ENCODE measurements at regions not wholly inside any gene's neighbourhood (a gene's known extent, or its start where the extent isn't known, plus 50 kb on each side); places are given as distances from the start of the nearest gene placed in this dataset.
"Not testable (repeated sequence)": the region's sequence is repeated elsewhere in the genome, so short reads cannot be mapped to it uniquely, and the experiment has no call there.

GRCh38 chr14:101087614-101088394 is 184.3 kb upstream of the RTL1 start:
- TF ChIP-seq EZH2 (IDR thresholded peaks at IDR 0.05; ENCODE audit: borderline replicate concordance, low read depth, low read length, poor library complexity, severe bottlenecking) (no peak), CTCF (conservative IDR thresholded peaks at IDR 0.05; ENCODE audit: low read depth, low read length) (no peak)
- ChIA-PET POLR2A (ENCODE audit: low non-redundant PET) (no interaction called here), CTCF (no interaction called here)
- no peak for DNase-seq (ENCODE audit: low spot score)
- BruUV-seq (replicated peaks), result no TSS peak
- H3K4me3 ChIP-seq (ENCODE audit: low read depth, low read length, poor library complexity, severe bottlenecking), result no peak overlapping the region
- no peaks in the 10 kb centered on the region for H3K9me3 ChIP-seq (ENCODE audit: low read depth, low read length, poor library complexity, severe bottlenecking)
- H3K27me3 ChIP-seq (replicated peaks; ENCODE audit: insufficient read depth, low read depth, low read length, poor library complexity), result no peaks in the 10 kb centered on the region
- intact Hi-C loops (cut with micrococcal nuclease; ENCODE audit: unreplicated experiment), result no loop called here
- no peak overlapping the region for H3K27ac ChIP-seq (ENCODE audit: low read depth, low read length, poor library complexity, severe bottlenecking)
- no peaks in the 10 kb centered on the region for H3K4me1 ChIP-seq (ENCODE audit: insufficient read depth, low read length, poor library complexity, severe bottlenecking)
- no peaks in the 10 kb centered on the region for H3K36me3 ChIP-seq (ENCODE audit: insufficient read depth, low read length, poor library complexity, severe bottlenecking)

- no peak overlapping the region for H3K27ac ChIP-seq (ENCODE audit: low read depth, low read length, poor library complexity, severe bottlenecking)
- BruUV-seq (replicated peaks), result no TSS peak
- H3K4me1 ChIP-seq (ENCODE audit: insufficient read depth, low read length, poor library complexity, severe bottlenecking), result no peaks in the 10 kb centered on the region
- no peak overlapping the region for H3K4me3 ChIP-seq (ENCODE audit: low read depth, low read length, poor library complexity, severe bottlenecking)
- DNase-seq (ENCODE audit: low spot score), result no peak
- CTCF ChIA-PET, result interaction anchor here (0.5 kb wide), 1 partner anchor 672 kb away, joined by 3 read pairs; no protein-coding TSS in a partner anchor
- TF ChIP-seq CTCF (conservative IDR thresholded peaks at IDR 0.05; ENCODE audit: low read depth, low read length) (no peak), EZH2 (IDR thresholded peaks at IDR 0.05; ENCODE audit: borderline replicate concordance, low read depth, low read length, poor library complexity, severe bottlenecking) (no peak)
- no peaks in the 10 kb centered on the region for H3K9me3 ChIP-seq (ENCODE audit: low read depth, low read length, poor library complexity, severe bottlenecking)
- H3K27me3 ChIP-seq (replicated peaks; ENCODE audit: insufficient read depth, low read depth, low read length, poor library complexity), result no peaks in the 10 kb centered on the region
- POLR2A ChIA-PET (ENCODE audit: low non-redundant PET), result no interaction called here
- H3K36me3 ChIP-seq (ENCODE audit: insufficient read depth, low read length, poor library complexity, severe bottlenecking), result no peaks in the 10 kb centered on the region
- intact Hi-C loops (cut with micrococcal nuclease; ENCODE audit: unreplicated experiment), result no loop called here
Measured at GRCh38 chr14:101088395-101088667, 184.8 kb upstream of the RTL1 start.

- POLR2A ChIA-PET (ENCODE audit: low non-redundant PET), result no interaction called here
- no peaks in the 10 kb centered on the region for H3K9me3 ChIP-seq (ENCODE audit: low read depth, low read length, poor library complexity, severe bottlenecking)
- CTCF ChIA-PET, result interaction anchor here (0.5 kb wide), 1 partner anchor 672 kb away, joined by 3 read pairs; no protein-coding TSS in a partner anchor
- no TSS peak for BruUV-seq (replicated peaks)
- DNase-seq (ENCODE audit: low spot score), result no peak
- TF ChIP-seq EZH2 (IDR thresholded peaks at IDR 0.05; ENCODE audit: borderline replicate concordance, low read depth, low read length, poor library complexity, severe bottlenecking) (no peak), CTCF (conservative IDR thresholded peaks at IDR 0.05; ENCODE audit: low read depth, low read length) (no peak)
- H3K4me3 ChIP-seq (ENCODE audit: low read depth, low read length, poor library complexity, severe bottlenecking), result no peak overlapping the region
- no peaks in the 10 kb centered on the region for H3K4me1 ChIP-seq (ENCODE audit: insufficient read depth, low read length, poor library complexity, severe bottlenecking)
- intact Hi-C loops (cut with micrococcal nuclease; ENCODE audit: unreplicated experiment), result no loop called here
- H3K27me3 ChIP-seq (replicated peaks; ENCODE audit: insufficient read depth, low read depth, low read length, poor library complexity), result no peaks in the 10 kb centered on the region
- no peaks in the 10 kb centered on the region for H3K36me3 ChIP-seq (ENCODE audit: insufficient read depth, low read length, poor library complexity, severe bottlenecking)
- no peak overlapping the region for H3K27ac ChIP-seq (ENCODE audit: low read depth, low read length, poor library complexity, severe bottlenecking)
Measured at GRCh38 chr14:101088714-101089113, 185.2 kb upstream of the RTL1 start.

- H3K9me3 ChIP-seq (ENCODE audit: low read depth, low read length, poor library complexity, severe bottlenecking); POLR2A ChIA-PET (ENCODE audit: low non-redundant PET); H3K4me1 ChIP-seq (ENCODE audit: insufficient read depth, low read length, poor library complexity, severe bottlenecking); CTCF ChIA-PET; DNase-seq (ENCODE audit: low spot score); BruUV-seq (replicated peaks); H3K27ac ChIP-seq (ENCODE audit: low read depth, low read length, poor library complexity, severe bottlenecking); H3K36me3 ChIP-seq (ENCODE audit: insufficient read depth, low read length, poor library complexity, severe bottlenecking); H3K4me3 ChIP-seq (ENCODE audit: low read depth, low read length, poor library complexity, severe bottlenecking); intact Hi-C loops (cut with micrococcal nuclease; ENCODE audit: unreplicated experiment); H3K27me3 ChIP-seq (replicated peaks; ENCODE audit: insufficient read depth, low read depth, low read length, poor library complexity): not testable (repeated sequence)
Measured at GRCh38 chr14:101090478-101090877, 187.0 kb upstream of the RTL1 start.

Data from A673 (cell line).